GM10266 (cell line): ENCODE measurements at regions not wholly inside any gene's neighbourhood (a gene's known extent, or its start where the extent isn't known, plus 50 kb on each side); places are given as distances from the start of the nearest gene placed in this dataset.

Source experiments
- DNase-seq: peaks from one replicate; pipeline ENCODE4 v3.0.0; 2012; ENCODE audit errors: extremely low spot score
- TF ChIP-seq, protein P1 (sequence below): IDR thresholded peaks from 2 replicates; pipeline ENCODE4 v1.5.1; 2012; ENCODE audit warnings: mild to moderate bottlenecking, low read depth; ENCODE audit not compliant: control insufficient read depth, insufficient read depth; ENCODE audit errors: missing control alignments

DNA sequence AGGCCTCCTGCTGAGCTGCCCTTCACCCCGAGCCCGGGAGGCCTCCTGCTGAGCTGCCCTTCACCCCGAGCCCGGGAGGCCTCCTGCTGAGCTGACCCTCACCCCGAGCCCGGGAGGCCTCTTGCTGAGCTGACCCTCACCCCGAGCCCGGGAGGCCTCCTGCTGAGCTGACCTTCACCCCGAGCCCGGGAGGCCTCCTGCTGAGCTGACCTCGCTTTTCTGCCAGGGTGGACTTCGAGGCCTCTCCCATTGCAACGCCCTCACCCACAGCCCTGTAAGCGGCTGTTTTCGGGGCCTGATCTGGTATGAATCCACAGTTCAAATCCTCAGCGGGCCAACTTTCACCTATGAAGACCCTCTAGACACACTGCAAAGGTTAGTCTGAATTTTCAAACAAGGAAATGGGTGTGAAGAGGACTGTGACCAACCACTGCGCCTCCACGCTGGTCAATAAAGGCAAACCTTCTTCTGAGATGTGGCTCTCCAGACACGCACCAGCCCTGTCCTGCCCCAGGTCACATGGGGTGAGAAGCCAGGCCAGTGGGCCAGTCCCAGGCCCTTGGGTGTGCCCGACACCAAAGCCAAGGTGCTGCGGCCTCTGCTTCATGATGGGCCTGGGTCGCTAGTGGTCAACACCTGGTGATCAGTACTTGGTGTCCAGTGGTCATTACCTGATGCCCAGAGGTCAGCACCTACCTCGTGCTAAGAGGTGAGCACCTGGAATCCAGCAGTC, 225.1 kb upstream of the SALL3 start:
- no peak for DNase-seq
- TF ChIP-seq, protein P1, sequence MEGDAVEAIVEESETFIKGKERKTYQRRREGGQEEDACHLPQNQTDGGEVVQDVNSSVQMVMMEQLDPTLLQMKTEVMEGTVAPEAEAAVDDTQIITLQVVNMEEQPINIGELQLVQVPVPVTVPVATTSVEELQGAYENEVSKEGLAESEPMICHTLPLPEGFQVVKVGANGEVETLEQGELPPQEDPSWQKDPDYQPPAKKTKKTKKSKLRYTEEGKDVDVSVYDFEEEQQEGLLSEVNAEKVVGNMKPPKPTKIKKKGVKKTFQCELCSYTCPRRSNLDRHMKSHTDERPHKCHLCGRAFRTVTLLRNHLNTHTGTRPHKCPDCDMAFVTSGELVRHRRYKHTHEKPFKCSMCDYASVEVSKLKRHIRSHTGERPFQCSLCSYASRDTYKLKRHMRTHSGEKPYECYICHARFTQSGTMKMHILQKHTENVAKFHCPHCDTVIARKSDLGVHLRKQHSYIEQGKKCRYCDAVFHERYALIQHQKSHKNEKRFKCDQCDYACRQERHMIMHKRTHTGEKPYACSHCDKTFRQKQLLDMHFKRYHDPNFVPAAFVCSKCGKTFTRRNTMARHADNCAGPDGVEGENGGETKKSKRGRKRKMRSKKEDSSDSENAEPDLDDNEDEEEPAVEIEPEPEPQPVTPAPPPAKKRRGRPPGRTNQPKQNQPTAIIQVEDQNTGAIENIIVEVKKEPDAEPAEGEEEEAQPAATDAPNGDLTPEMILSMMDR = no peak

DNA sequence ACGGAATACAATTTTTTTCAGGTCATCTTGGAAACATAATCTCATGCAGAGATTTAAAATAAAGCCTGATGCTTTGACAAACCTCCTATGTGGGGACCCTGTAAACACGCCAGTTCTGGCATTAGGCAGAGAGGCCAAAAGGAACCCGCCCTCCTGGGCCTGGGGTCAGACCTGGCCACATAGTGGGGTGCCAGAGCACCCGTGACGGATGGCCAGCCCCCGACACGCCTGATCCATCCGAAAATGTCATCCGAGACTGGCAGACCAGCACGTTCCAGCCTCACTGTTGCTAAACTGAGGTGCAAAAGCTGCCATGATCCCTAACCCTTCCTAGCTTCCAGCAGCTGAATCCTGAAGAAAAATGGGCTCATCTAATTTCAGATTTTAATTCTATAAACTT, 222.6 kb upstream of the SALL3 start:
- TF ChIP-seq, protein P1 = no peak
- no peak for DNase-seq

DNA sequence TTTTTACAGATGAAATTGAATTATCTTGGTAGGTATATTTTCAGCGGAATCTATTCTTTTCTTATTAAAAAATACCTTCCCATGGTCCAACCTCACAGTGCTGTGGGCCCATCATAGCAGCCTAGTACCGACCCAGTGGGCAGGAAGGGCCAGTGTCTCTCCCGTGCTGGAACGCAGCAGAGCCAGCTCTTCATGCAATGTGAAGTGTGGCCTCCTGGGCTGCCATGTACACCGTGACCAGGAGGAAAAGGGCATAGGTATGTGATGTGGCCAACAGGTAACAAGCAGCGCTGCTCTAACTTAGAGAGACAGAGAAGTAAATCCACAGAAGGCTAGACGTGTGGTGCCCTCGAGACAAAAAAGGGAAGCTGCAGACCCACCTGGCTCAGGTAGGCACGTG, 221.1 kb upstream of the SALL3 start:
- DNase-seq = no peak
- TF ChIP-seq, protein P1 = no peak

DNA sequence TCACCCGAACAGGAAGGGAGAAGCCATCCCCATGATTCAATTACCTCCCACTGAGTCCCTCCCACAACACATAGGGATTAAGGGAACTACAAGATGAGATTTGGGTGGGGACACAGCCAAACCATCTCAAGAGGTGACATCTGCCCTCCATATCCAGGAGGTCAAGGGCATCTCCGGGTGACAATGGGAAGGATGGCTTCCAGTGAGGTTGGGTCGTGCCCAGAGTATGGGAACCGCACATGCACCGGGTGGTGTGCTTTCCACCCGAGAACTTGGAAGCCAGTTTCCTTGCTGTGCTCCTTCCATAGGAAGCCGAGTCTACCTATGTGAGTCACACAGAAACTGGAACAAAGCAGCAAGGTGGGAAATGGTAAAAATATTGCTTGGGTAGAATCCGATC, 216.9 kb upstream of the SALL3 start:
- TF ChIP-seq, protein P1 = no peak
- no peak for DNase-seq

DNA sequence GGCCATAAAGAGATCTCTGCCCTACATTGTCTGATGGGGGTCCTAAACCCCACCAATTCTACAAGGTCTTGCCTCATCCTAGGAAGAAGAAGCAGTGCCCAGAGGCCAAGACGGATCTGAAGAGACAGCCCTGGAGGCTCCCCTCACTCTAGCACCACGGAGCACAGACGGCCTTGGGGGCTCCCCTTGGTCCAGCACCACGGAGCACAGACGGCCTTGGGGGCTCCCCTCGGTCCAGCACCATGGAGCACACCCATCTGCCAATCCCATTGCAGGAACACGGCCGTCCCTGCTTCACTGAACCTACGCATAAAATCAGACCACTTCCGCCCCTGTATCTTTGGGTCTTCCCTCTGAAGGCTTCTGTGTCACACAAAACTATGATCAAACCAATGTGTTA, 215.1 kb upstream of the SALL3 start:
- TF ChIP-seq, protein P1 = no peak
- no peak for DNase-seq

DNA sequence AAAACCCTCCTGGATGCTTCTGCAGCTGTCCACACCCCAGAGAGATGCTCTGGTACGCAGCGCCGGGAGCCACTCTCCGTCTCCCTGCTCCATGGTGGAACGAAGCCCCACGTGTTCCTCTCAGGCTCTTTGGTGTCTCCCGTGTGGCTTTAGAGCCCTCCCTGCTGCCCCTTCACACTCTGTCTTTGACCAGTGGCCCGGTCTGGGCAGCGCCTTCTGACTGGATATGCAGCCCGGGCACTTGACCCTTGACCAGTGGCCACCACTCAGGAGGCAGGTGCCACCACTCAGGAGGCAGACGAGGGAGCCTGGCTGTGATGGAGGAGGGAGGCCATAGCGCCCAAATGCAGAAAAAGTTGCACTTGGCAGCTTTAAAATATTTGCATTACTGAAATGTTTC, 214.5 kb upstream of the SALL3 start:
- DNase-seq = no peak
- TF ChIP-seq, protein P1 = no peak

DNA sequence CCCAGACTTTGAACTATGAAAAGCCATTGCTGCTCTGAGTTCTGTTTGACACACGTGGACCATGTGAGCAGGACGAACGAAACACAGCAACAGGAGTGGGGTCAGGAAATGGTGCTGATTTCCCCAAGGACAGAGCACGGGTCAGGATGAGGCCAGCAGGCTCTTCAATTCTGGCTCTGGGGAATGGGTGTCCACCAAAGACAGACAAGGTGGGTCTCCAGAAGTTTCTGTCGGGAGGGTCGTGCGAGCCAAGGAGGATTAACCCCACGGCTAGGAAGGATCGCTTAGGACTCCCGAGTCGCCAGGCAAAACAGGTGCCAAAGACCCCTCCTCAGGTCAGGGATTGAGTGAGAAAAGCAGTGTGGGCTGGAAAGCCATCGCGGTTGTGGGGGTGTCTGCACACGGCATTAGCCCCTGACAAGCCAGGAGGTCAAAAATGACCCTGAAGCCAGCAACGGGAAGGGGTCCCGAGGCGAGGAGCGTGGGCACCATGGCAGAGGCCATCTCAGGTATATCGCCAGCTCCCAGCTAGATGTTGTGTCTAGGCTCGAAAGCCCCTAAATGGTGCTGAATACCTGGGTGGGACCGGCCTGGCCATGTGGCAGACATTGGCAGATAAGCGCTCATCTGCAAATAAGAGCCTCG, 213.9 kb upstream of the SALL3 start:
- no peak for DNase-seq
- TF ChIP-seq, protein P1 = no peak
